Uterus (tissue), 2 donors: ENCODE measurements at regions not wholly inside any gene's neighbourhood (a gene's known extent, or its start where the extent isn't known, plus 50 kb on each side); places are given as distances from the start of the nearest gene placed in this dataset.

ENCODE experiments used
- CTCF ChIP-seq, 4 experiments: fragments of 200-600 bp in 2 of 4; fragments of 450-650 bp in 2 of 4; sonication (generic) in 2 of 4; IDR thresholded peaks; one replicate each; pipeline ENCODE4 v1.5.1; 2016 to 2019; ENCODE audit warnings: antibody characterized with exemption in 4 of 4, mild to moderate bottlenecking in 2 of 4, moderate library complexity in 1 of 4
- POLR2A ChIP-seq, 2 donors: fragments of 450-650 bp; IDR thresholded peaks; one replicate each; pipeline ENCODE4 v1.6.1; 2016; ENCODE audit warnings: antibody characterized with exemption in 2 of 2, mild to moderate bottlenecking in 1 of 2, moderate library complexity in 1 of 2

- TF ChIP-seq CTCF (IDR thresholded peaks at IDR 0.05) = no peak
- TF ChIP-seq POLR2A (IDR thresholded peaks at IDR 0.05) = no peak
Measured at GRCh38 chr2:120406566-120406965, 60.6 kb downstream of the INHBB start.
